ENCODE measurements at regions not wholly inside any gene's neighbourhood (a gene's known extent, or its start where the extent isn't known, plus 50 kb on each side); places are given as distances from the start of the nearest gene placed in this dataset.

DNA sequence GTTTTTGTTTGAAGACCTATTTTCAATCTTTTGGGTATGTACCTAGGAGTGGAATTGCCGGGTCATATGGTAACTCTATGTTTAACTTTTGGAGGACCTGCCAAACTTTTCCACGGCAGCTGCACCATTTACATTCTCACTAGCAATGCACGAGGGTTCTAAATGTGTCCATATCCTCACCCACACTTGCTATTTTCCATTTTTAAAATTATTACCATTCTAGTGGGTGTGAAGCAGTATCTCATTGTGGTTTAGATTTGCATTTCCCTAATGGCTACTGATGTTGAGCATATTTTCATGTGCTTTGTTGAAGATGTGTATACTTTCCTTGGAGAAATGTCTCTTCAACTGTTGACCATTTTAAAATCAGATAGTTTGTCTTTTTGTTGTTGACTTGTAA lies 60.3 kb upstream of the HAPSTR1 start:
- H3K4me1 ChIP-seq = no peaks in the 10 kb centered on the region
- H3K9me3 ChIP-seq = no peaks in the 10 kb centered on the region
- no peak overlapping the region for H3K4me3 ChIP-seq
- TF ChIP-seq POLR2A (IDR thresholded peaks at IDR 0.05) = no peak
- TF ChIP-seq EP300 (IDR thresholded peaks at IDR 0.05) = no peak
- TF ChIP-seq, protein P1, sequence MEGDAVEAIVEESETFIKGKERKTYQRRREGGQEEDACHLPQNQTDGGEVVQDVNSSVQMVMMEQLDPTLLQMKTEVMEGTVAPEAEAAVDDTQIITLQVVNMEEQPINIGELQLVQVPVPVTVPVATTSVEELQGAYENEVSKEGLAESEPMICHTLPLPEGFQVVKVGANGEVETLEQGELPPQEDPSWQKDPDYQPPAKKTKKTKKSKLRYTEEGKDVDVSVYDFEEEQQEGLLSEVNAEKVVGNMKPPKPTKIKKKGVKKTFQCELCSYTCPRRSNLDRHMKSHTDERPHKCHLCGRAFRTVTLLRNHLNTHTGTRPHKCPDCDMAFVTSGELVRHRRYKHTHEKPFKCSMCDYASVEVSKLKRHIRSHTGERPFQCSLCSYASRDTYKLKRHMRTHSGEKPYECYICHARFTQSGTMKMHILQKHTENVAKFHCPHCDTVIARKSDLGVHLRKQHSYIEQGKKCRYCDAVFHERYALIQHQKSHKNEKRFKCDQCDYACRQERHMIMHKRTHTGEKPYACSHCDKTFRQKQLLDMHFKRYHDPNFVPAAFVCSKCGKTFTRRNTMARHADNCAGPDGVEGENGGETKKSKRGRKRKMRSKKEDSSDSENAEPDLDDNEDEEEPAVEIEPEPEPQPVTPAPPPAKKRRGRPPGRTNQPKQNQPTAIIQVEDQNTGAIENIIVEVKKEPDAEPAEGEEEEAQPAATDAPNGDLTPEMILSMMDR (IDR thresholded peaks at IDR 0.05) = no peak
- TF ChIP-seq POLR2AphosphoS5 (IDR thresholded peaks at IDR 0.05) = no peak
- H3K27ac ChIP-seq = no peak overlapping the region
- H3K36me3 ChIP-seq = no peaks in the 10 kb centered on the region
- DNase-seq (no peak), ATAC-seq (ENCODE audit: low FRiP score in 2 of 2) (no peak)
- WGBS, 2 donors = 64 to 83% methylated on average over 3 of the region's 3 CpGs
- H3K27me3 ChIP-seq = no peaks in the 10 kb centered on the region

DNA sequence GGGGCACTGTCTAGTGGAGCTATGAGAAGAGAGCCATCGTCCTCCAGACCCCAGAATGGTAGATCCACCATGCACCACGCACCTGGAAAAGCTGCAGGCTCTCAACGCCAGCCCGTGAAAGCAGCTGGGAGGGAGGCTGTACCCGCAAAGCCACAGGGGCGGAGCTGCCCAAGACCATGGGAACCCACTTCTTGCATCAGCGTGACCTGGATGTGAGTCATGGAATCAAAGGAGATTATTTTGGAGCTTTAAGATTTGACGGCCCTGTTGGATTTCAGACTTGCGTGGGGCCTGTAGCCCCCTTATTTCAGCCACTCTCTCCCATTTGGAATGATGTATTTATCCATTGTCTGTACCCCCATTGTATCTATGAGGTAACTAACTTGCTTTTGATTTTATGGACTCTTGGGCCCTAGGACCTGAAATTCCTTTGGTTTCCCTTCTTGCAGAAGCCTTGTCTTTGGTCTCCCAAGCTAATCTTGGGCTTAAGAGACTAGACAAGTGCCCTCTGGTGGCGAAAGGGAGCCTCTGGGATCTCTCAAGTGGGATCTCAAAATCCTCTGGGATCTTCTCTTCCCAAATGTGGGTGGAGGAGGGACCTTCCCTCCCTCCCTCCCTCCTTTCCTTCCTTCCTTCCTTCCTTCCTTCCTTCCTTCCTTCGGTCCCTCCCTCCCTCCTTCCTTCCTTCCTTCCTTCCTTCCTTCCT lies 58.2 kb upstream of the HAPSTR1 start:
- no peak for TF ChIP-seq POLR2A (IDR thresholded peaks at IDR 0.05)
- TF ChIP-seq, protein P1 (IDR thresholded peaks at IDR 0.05) = peak in 4 of 6 experiments; percentile 19 to 42 (median 28)
- WGBS, 2 donors = 80 to 81% methylated on average over 10 to 11 of the region's 11 CpGs
- Histone ChIP-seq H3K27me3 (no peaks in the 10 kb centered on the region), H3K4me1 (no peaks in the 10 kb centered on the region), H3K9me3 (no peaks in the 10 kb centered on the region), H3K4me3 (no peak overlapping the region), H3K36me3 (no peaks in the 10 kb centered on the region), H3K27ac (no peak overlapping the region)
- DNase-seq = peak in 1 of 2 donors; percentile 26
- no peak for ATAC-seq (ENCODE audit: low FRiP score in 2 of 2)

DNA sequence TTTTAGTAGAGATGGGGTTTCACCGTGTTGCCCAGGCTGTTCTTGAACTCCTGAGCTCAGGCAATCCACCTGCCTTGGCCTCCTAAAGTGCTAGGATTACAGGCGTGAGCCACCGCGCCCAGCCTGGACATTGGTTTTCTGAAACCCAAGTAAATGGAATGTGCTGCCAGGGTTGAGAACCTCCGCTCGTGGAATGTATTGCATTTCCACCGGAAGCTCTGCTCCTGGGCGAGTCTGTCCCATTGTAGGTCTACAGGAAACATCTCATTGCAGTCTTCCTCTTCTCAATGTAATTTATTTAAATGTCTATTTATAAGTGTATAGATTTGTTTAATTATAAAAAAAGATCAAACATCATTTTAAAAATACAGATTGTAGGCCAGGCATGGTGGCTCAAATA lies 57.4 kb upstream of the HAPSTR1 start:
- DNase-seq = no peak
- 71 to 85% methylated on average over 8 of the region's 8 CpGs for WGBS, 2 donors
- TF ChIP-seq POLR2A (IDR thresholded peaks at IDR 0.05) (no peak), POLR2AphosphoS5 (IDR thresholded peaks at IDR 0.05) (no peak), EP300 (IDR thresholded peaks at IDR 0.05) (no peak)
- TF ChIP-seq, protein P1 (IDR thresholded peaks at IDR 0.05) = no peak

DNA sequence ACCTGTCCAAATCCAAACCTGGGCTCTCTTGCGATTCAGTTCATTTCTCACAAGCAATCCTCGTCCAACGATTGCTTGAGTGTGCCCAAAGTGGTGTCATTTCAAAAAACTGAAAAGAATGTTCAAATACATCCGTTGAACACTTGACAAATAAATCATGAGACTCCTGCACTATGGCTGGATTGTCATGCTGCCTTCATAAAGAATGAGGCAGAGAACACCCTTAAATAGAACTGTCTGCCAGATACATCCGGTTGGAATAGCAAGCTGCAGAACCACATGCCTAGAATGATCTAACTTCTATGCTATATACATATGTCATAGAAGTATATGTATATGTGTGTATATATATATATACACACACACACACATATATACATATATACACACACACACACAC lies 55.4 kb upstream of the HAPSTR1 start:
- 64 to 68% methylated on average over 5 of the region's 5 CpGs for WGBS, 2 donors
- ATAC-seq (ENCODE audit: low FRiP score in 2 of 2) (no peak), DNase-seq (no peak)
- H3K36me3 ChIP-seq = no peaks in the 10 kb centered on the region
- no peak overlapping the region for H3K4me3 ChIP-seq
- no peaks in the 10 kb centered on the region for H3K4me1 ChIP-seq
- no peak overlapping the region for H3K27ac ChIP-seq
- H3K27me3 ChIP-seq = no peaks in the 10 kb centered on the region
- TF ChIP-seq POLR2A (IDR thresholded peaks at IDR 0.05) (no peak), POLR2AphosphoS5 (IDR thresholded peaks at IDR 0.05) (no peak), EP300 (IDR thresholded peaks at IDR 0.05) (no peak)
- TF ChIP-seq, protein P1 (IDR thresholded peaks at IDR 0.05) = no peak
- no peaks in the 10 kb centered on the region for H3K9me3 ChIP-seq

More for the DNA sequence above, 57.4 kb upstream of the HAPSTR1 start:
- no peak for ATAC-seq (ENCODE audit: low FRiP score in 2 of 2)
- no peak overlapping the region for H3K27ac ChIP-seq
- H3K36me3 ChIP-seq = no peaks in the 10 kb centered on the region
- H3K4me1 ChIP-seq = no peaks in the 10 kb centered on the region
- H3K9me3 ChIP-seq = no peaks in the 10 kb centered on the region
- H3K4me3 ChIP-seq = no peak overlapping the region
- no peaks in the 10 kb centered on the region for H3K27me3 ChIP-seq

DNA sequence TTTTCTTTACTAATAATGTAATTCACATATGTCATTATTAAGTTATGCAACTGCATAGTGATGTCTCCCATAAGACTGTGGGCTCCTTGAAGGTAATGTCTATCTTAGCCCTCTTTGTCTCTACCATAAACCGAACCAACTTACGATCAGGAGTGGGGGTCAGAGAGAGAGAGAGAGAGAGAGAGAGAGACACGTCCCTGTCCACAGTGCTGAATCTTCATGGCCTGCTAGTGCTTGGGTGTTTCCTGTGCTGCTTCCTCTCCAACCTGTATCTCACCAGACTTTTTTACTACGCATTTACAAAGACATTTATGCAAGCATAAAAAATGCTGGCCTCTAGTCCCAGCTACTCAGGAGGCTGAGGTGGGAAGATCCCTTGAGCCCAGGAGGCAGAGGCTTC lies 52.2 kb upstream of the HAPSTR1 start:
- ATAC-seq (ENCODE audit: low FRiP score in 2 of 2) = no peak
- no peak for TF ChIP-seq POLR2A (IDR thresholded peaks at IDR 0.05)
- TF ChIP-seq, protein P1 (IDR thresholded peaks at IDR 0.05) = no peak
- no peak for TF ChIP-seq POLR2AphosphoS5 (IDR thresholded peaks at IDR 0.05)
- TF ChIP-seq EP300 (IDR thresholded peaks at IDR 0.05) = no peak
- DNase-seq = no peak
- no peaks in the 10 kb centered on the region for H3K36me3 ChIP-seq
- no peaks in the 10 kb centered on the region for H3K27me3 ChIP-seq
- no peak overlapping the region for H3K27ac ChIP-seq
- H3K4me3 ChIP-seq = no peak overlapping the region
- WGBS, 2 donors = 48 to 68% methylated on average over 4 of the region's 4 CpGs
- no peaks in the 10 kb centered on the region for H3K9me3 ChIP-seq
- no peaks in the 10 kb centered on the region for H3K4me1 ChIP-seq

Measured in upper lobe of left lung (tissue), 6 donors.